ENCODE measurements at regions not wholly inside any gene's neighbourhood (a gene's known extent, or its start where the extent isn't known, plus 50 kb on each side); places are given as distances from the start of the nearest gene placed in this dataset.

GRCh38 chr1:157241185-157241538 lies 103.0 kb upstream of the ETV3 start:
- Histone ChIP-seq H3K23ac (ENCODE audit: low read depth, low read length) (no peak overlapping the region), H3K9me1 (ENCODE audit: insufficient read depth, low read length) (no peaks in the 10 kb centered on the region), H3K4me3 (ENCODE audit: insufficient read depth, low read depth, low read length) (no peak overlapping the region), H2AFZ (replicated peaks; ENCODE audit: low read length, poor library complexity) (no peak overlapping the region), H3K56ac (ENCODE audit: extremely low read depth, insufficient read depth, low read length) (no peak overlapping the region), H2BK5ac (ENCODE audit: low read depth, low read length, poor library complexity, severe bottlenecking) (no peak overlapping the region), H3K79me1 (ENCODE audit: low read depth in 1 of 2, low read length in 2 of 2) (no peaks in the 10 kb centered on the region), H4K20me1 (ENCODE audit: insufficient read depth, low read length) (no peaks in the 10 kb centered on the region), H2BK20ac (ENCODE audit: low read depth, low read length) (no peak overlapping the region), H2BK120ac (ENCODE audit: low read depth, low read length) (no peak overlapping the region), H3K14ac (replicated peaks; ENCODE audit: low read depth, low read length) (no peak overlapping the region), H3K9me3 (ENCODE audit: control insufficient read depth, insufficient read depth, low read length) (no peaks in the 10 kb centered on the region), H3K27ac (ENCODE audit: insufficient read depth, low read length) (no peak overlapping the region), H2AK9ac (replicated peaks; ENCODE audit: low read depth, low read length, poor library complexity) (no peak overlapping the region), H3K27me3 (ENCODE audit: control insufficient read depth, insufficient read depth, low read length) (no peaks in the 10 kb centered on the region; the same call in 1 of the 2 replicates), H3K36me3 (ENCODE audit: control insufficient read depth, insufficient read depth, low read length) (no peaks in the 10 kb centered on the region), H2BK15ac (ENCODE audit: low read depth, low read length) (no peak overlapping the region), H3K4ac (ENCODE audit: low read depth, low read length) (no peak overlapping the region), H4K5ac (ENCODE audit: low read depth, low read length) (no peak overlapping the region), H4K91ac (ENCODE audit: insufficient read depth, low read depth, low read length) (no peak overlapping the region), H4K8ac (ENCODE audit: low read depth in 2 of 2, low read length in 2 of 2) (no peak overlapping the region), H3K4me2 (ENCODE audit: low read depth, low read length) (no peak overlapping the region), H3K4me1 (ENCODE audit: control insufficient read depth, insufficient read depth, low read length) (no peaks in the 10 kb centered on the region), H3K18ac (ENCODE audit: low read depth, low read length) (no peak overlapping the region), H2AK5ac (ENCODE audit: low read depth, low read length) (no peak overlapping the region), H3K9ac (ENCODE audit: low read depth, low read length) (no peak overlapping the region)
- intact Hi-C loops (cut with micrococcal nuclease): no loop called here
- whole genome bisulfite sequencing, 2 experiments (ENCODE audit: extremely low coverage in 2 of 2, insufficient read length in 1 of 2): no CpG with 5 or more reads among the region's 2 CpGs
- dilution Hi-C loops (cut with HindIII; ENCODE audit: low sequenced_read_pairs, unreplicated experiment): no loop called here
- no TSS peak for BruUV-seq (replicated peaks)
- CTCF ChIA-PET: no interaction called here
- no peak for TF ChIP-seq CHD1 (IDR thresholded peaks at IDR 0.05; ENCODE audit: low read depth, low read length)
- no peak for TF ChIP-seq RCOR1 (IDR thresholded peaks at IDR 0.05; ENCODE audit: insufficient replicate concordance, low read length)
- no peak for TF ChIP-seq CEBPB (IDR thresholded peaks at IDR 0.05; ENCODE audit: low read depth, low read length)
- TF ChIP-seq MAZ (IDR thresholded peaks at IDR 0.05; ENCODE audit: borderline replicate concordance, low read depth, low read length): no peak
- no peak for TF ChIP-seq ELK1 (IDR thresholded peaks at IDR 0.05; ENCODE audit: borderline replicate concordance, low read depth, low read length)
- TF ChIP-seq NFE2L2 (IDR thresholded peaks at IDR 0.05; ENCODE audit: low read depth, low read length): no peak
- no peak for TF ChIP-seq RFX5 (IDR thresholded peaks at IDR 0.05; ENCODE audit: low read depth, low read length)
- TF ChIP-seq RAD21 (IDR thresholded peaks at IDR 0.05; ENCODE audit: low read length): no peak
- TF ChIP-seq POLR2A (IDR thresholded peaks at IDR 0.05; ENCODE audit: low read depth, low read length): no peak
- TF ChIP-seq CTCF (conservative IDR thresholded peaks at IDR 0.05; ENCODE audit: low read depth, low read length): no peak
- no peak for TF ChIP-seq USF2 (IDR thresholded peaks at IDR 0.05; ENCODE audit: low read depth, low read length)
- in situ Hi-C loops (cut with MboI; ENCODE audit: low sequenced_read_pairs): no loop called here
- ATAC-seq (ENCODE audit: low read depth) (no peak), DNase-seq (no peak)
- POLR2A ChIA-PET (ENCODE audit: unreplicated experiment): no interaction called here
